Medulla oblongata (tissue), 1 donor: ENCODE measurements at regions not wholly inside any gene's neighbourhood (a gene's known extent, or its start where the extent isn't known, plus 50 kb on each side); places are given as distances from the start of the nearest gene placed in this dataset.

ENCODE experiments used
- DNase-seq: peaks from one replicate; pipeline ENCODE4 v3.0.0-alpha.2; 2015; ENCODE audit errors: extremely low spot score

- DNase-seq = no peak
These were observed 218.6 kb downstream of the SPTSSA start for GRCh38 chr14:34243401-34243800.

GRCh38 chr14:34243001-34243400 is 219.0 kb downstream of the SPTSSA start:
- no peak for DNase-seq

- no peak for DNase-seq
These were observed 220.8 kb downstream of the SPTSSA start for GRCh38 chr14:34241185-34241711.

- no peak for DNase-seq
These were observed 223.4 kb downstream of the SPTSSA start for GRCh38 chr14:34238610-34239009.

- DNase-seq = no peak
These were observed 224.4 kb downstream of the SPTSSA start for GRCh38 chr14:34237677-34238076.

GRCh38 chr14:34237081-34237480 is 225.0 kb downstream of the SPTSSA start:
- DNase-seq = no peak

- no peak for DNase-seq
These were observed 226.3 kb downstream of the SPTSSA start for GRCh38 chr14:34235643-34236300.

- DNase-seq = no peak
These were observed 227.8 kb downstream of the SPTSSA start for GRCh38 chr14:34234258-34234657.

- no peak for DNase-seq
These were observed 228.4 kb downstream of the SPTSSA start for GRCh38 chr14:34233619-34234018.

- DNase-seq = no peak
These were observed 229.2 kb downstream of the SPTSSA start for GRCh38 chr14:34232790-34233189.

- no peak for DNase-seq
These were observed 230.4 kb downstream of the SPTSSA start for GRCh38 chr14:34231626-34232025.

- no peak for DNase-seq
These were observed 232.9 kb downstream of the SPTSSA start for GRCh38 chr14:34229140-34229539.

- DNase-seq = no peak
These were observed 233.4 kb downstream of the SPTSSA start for GRCh38 chr14:34228650-34228976.

- DNase-seq = peak; percentile 80
These were observed 234.0 kb downstream of the SPTSSA start for GRCh38 chr14:34227834-34228649.

GRCh38 chr14:34224221-34224620 is 237.8 kb downstream of the SPTSSA start:
- DNase-seq = no peak

- no peak for DNase-seq
These were observed 238.5 kb downstream of the SPTSSA start for GRCh38 chr14:34223373-34224148.

GRCh38 chr14:34222867-34223266 is 239.2 kb downstream of the SPTSSA start:
- no peak for DNase-seq

- no peak for DNase-seq
These were observed 239.9 kb downstream of the SPTSSA start for GRCh38 chr14:34222122-34222521.

GRCh38 chr14:34220921-34221320 is 241.1 kb downstream of the SPTSSA start:
- DNase-seq = peak; percentile 7

- no peak for DNase-seq
These were observed 241.7 kb downstream of the SPTSSA start for GRCh38 chr14:34220378-34220706.

GRCh38 chr14:34219661-34220377 is 242.2 kb downstream of the SPTSSA start:
- DNase-seq = no peak

- no peak for DNase-seq
These were observed 243.2 kb downstream of the SPTSSA start for GRCh38 chr14:34218881-34219280.
